Activated naive CD4-positive, alpha-beta T cell treated with anti-CD3 and anti-CD28 coated beads for 36 hours (primary cell): ENCODE measurements at regions not wholly inside any gene's neighbourhood (a gene's known extent, or its start where the extent isn't known, plus 50 kb on each side); places are given as distances from the start of the nearest gene placed in this dataset.

Source experiments
- CTCF ChIA-PET: fragments of 350-600 bp; sonication (Branson Sonifier 250); formaldehyde crosslinking; loops from one replicate; lab custom pipeline; 2021; ENCODE audit warnings: antibody characterized with exemption; lab: Charles Lee
- DNase-seq: peaks from one replicate; pipeline ENCODE4 v3.0.0-alpha.2; 2020
- H3K27ac Mint-ChIP-seq: one replicate; pipeline ENCODE4 v1.8.0; 2021; ENCODE audit warnings: mild to moderate bottlenecking, mixed read lengths
- H3K27me3 Mint-ChIP-seq: one replicate; pipeline ENCODE4 v1.8.0; 2021; ENCODE audit warnings: low read depth, mixed read lengths
- H3K36me3 Mint-ChIP-seq: one replicate; pipeline ENCODE4 v1.8.0; 2021; ENCODE audit warnings: low read depth, mixed read lengths
- H3K4me1 Mint-ChIP-seq: one replicate; pipeline ENCODE4 v1.8.0; 2021; ENCODE audit warnings: low read depth, mixed read lengths
- H3K4me3 Mint-ChIP-seq: one replicate; pipeline ENCODE4 v1.8.0; 2021; ENCODE audit warnings: mild to moderate bottlenecking, moderate library complexity, mixed read lengths
- H3K9me3 Mint-ChIP-seq: one replicate; pipeline ENCODE4 v1.8.0; 2021; ENCODE audit warnings: mixed read lengths
- intact Hi-C: fragments of 100-400 bp; cut with micrococcal nuclease; formaldehyde crosslinking; loops from one replicate; pipeline ENCODE4 v1.15.1; 2023

GRCh38 chr17:68777243-68777855 is 176.2 kb upstream of the FAM20A start:
- DNase-seq, result peak; percentile 49
- no peaks in the 10 kb centered on the region for H3K36me3 Mint-ChIP-seq
- H3K27ac Mint-ChIP-seq, result no peak overlapping the region
- H3K27me3 Mint-ChIP-seq, result peaks cover 5% of the 10 kb centered on the region
- CTCF ChIA-PET, result interaction anchor here (0.9 to 3.1 kb wide), 3 partner anchors 8 to 484 kb away, joined by 3 to 8 read pairs (median 3); no protein-coding TSS in a partner anchor
- no peak overlapping the region for H3K4me3 Mint-ChIP-seq
- no peaks in the 10 kb centered on the region for H3K4me1 Mint-ChIP-seq
- intact Hi-C loops, result loop anchor here (1.0 to 10.0 kb wide), 4 partner anchors 135 to 617 kb away; no protein-coding TSS in a partner anchor
- H3K9me3 Mint-ChIP-seq, result no peaks in the 10 kb centered on the region

GRCh38 chr17:68776451-68776850 is 175.3 kb upstream of the FAM20A start:
- Mint-ChIP-seq H3K36me3 (no peaks in the 10 kb centered on the region), H3K4me3 (no peak overlapping the region), H3K4me1 (peaks cover 2% of the 10 kb centered on the region), H3K27me3 (peaks cover under 1% of the 10 kb centered on the region), H3K9me3 (no peaks in the 10 kb centered on the region), H3K27ac (no peak overlapping the region)
- CTCF ChIA-PET, result interaction anchor here (0.6 to 3.1 kb wide), 7 partner anchors 8 to 558 kb away, joined by 3 to 8 read pairs (median 3); no protein-coding TSS in a partner anchor
- intact Hi-C loops, result loop anchor here (5.0 to 10.0 kb wide), 3 partner anchors 136 to 618 kb away; no protein-coding TSS in a partner anchor
- DNase-seq, result no peak

- DNase-seq, result no peak
- H3K36me3 Mint-ChIP-seq, result no peaks in the 10 kb centered on the region
- H3K27ac Mint-ChIP-seq, result no peak overlapping the region
- peaks cover 2% of the 10 kb centered on the region for H3K4me1 Mint-ChIP-seq
- H3K4me3 Mint-ChIP-seq, result no peak overlapping the region
- no peaks in the 10 kb centered on the region for H3K9me3 Mint-ChIP-seq
- CTCF ChIA-PET, result interaction anchor here (0.6 to 3.1 kb wide), 6 partner anchors 8 to 468 kb away, joined by 3 to 8 read pairs (median 4); no protein-coding TSS in a partner anchor
- intact Hi-C loops, result loop anchor here (5.0 to 10.0 kb wide), 3 partner anchors 136 to 619 kb away; no protein-coding TSS in a partner anchor
- H3K27me3 Mint-ChIP-seq, result no peaks in the 10 kb centered on the region
Observed at GRCh38 chr17:68775969-68776368, 174.8 kb upstream of the FAM20A start.

GRCh38 chr17:68775318-68775717 is 174.2 kb upstream of the FAM20A start:
- no peaks in the 10 kb centered on the region for H3K36me3 Mint-ChIP-seq
- peaks cover 2% of the 10 kb centered on the region for H3K4me1 Mint-ChIP-seq
- H3K27ac Mint-ChIP-seq, result no peak overlapping the region
- no peak overlapping the region for H3K4me3 Mint-ChIP-seq
- no peak for DNase-seq
- no peaks in the 10 kb centered on the region for H3K9me3 Mint-ChIP-seq
- intact Hi-C loops, result loop anchor here (5.0 to 10.0 kb wide), 3 partner anchors 137 to 619 kb away; no protein-coding TSS in a partner anchor
- CTCF ChIA-PET, result interaction anchor here (0.7 to 3.1 kb wide), 4 partner anchors 12 to 469 kb away, joined by 3 to 8 read pairs (median 4); no protein-coding TSS in a partner anchor
- no peaks in the 10 kb centered on the region for H3K27me3 Mint-ChIP-seq

GRCh38 chr17:68771867-68772515 is 170.8 kb upstream of the FAM20A start:
- Mint-ChIP-seq H3K4me3 (no peak overlapping the region), H3K36me3 (no peaks in the 10 kb centered on the region), H3K27ac (no peak overlapping the region), H3K9me3 (no peaks in the 10 kb centered on the region), H3K4me1 (peaks cover 2% of the 10 kb centered on the region), H3K27me3 (no peaks in the 10 kb centered on the region)
- CTCF ChIA-PET, result interaction anchor here (0.5 to 2.2 kb wide), 11 partner anchors 11 to 526 kb away, joined by 3 to 7 read pairs (median 3); no protein-coding TSS in a partner anchor
- no peak for DNase-seq
- intact Hi-C loops, result loop anchor here (1.0 to 10.0 kb wide), 3 partner anchors 463 to 623 kb away; no protein-coding TSS in a partner anchor

- Mint-ChIP-seq H3K9me3 (no peaks in the 10 kb centered on the region), H3K4me3 (no peak overlapping the region), H3K27ac (no peak overlapping the region), H3K36me3 (no peaks in the 10 kb centered on the region), H3K4me1 (peaks cover 2% of the 10 kb centered on the region), H3K27me3 (no peaks in the 10 kb centered on the region)
- DNase-seq, result no peak
- CTCF ChIA-PET, result no interaction called here
- intact Hi-C loops, result no loop called here
Observed at GRCh38 chr17:68768804-68769203, 167.6 kb upstream of the FAM20A start.

GRCh38 chr17:68766640-68767039 is 165.5 kb upstream of the FAM20A start:
- H3K27ac Mint-ChIP-seq, result no peak overlapping the region
- H3K27me3 Mint-ChIP-seq, result no peaks in the 10 kb centered on the region
- CTCF ChIA-PET, result no interaction called here
- intact Hi-C loops, result no loop called here
- no peak for DNase-seq
- no peaks in the 10 kb centered on the region for H3K36me3 Mint-ChIP-seq
- no peak overlapping the region for H3K4me3 Mint-ChIP-seq
- H3K9me3 Mint-ChIP-seq, result no peaks in the 10 kb centered on the region
- H3K4me1 Mint-ChIP-seq, result peaks cover 2% of the 10 kb centered on the region

GRCh38 chr17:68763562-68763961 is 162.4 kb upstream of the FAM20A start:
- CTCF ChIA-PET, result interaction anchor here (0.8 kb wide), 1 partner anchor 12 kb away, joined by 3 read pairs; no protein-coding TSS in a partner anchor
- peaks cover 11% of the 10 kb centered on the region for H3K4me1 Mint-ChIP-seq
- no peak for DNase-seq
- H3K9me3 Mint-ChIP-seq, result no peaks in the 10 kb centered on the region
- H3K27me3 Mint-ChIP-seq, result no peaks in the 10 kb centered on the region
- H3K36me3 Mint-ChIP-seq, result no peaks in the 10 kb centered on the region
- no peak overlapping the region for H3K27ac Mint-ChIP-seq
- no peak overlapping the region for H3K4me3 Mint-ChIP-seq
- intact Hi-C loops, result loop anchor here (5.0 kb wide), 1 partner anchor 501 kb away; no protein-coding TSS in a partner anchor

GRCh38 chr17:68762911-68763310 is 161.7 kb upstream of the FAM20A start:
- CTCF ChIA-PET, result interaction anchor here (0.8 kb wide), 1 partner anchor 13 kb away, joined by 3 read pairs; no protein-coding TSS in a partner anchor
- no peak overlapping the region for H3K4me3 Mint-ChIP-seq
- intact Hi-C loops, result loop anchor here (5.0 kb wide), 1 partner anchor 501 kb away; no protein-coding TSS in a partner anchor
- H3K27me3 Mint-ChIP-seq, result peaks cover under 1% of the 10 kb centered on the region
- H3K27ac Mint-ChIP-seq, result no peak overlapping the region
- H3K36me3 Mint-ChIP-seq, result no peaks in the 10 kb centered on the region
- no peak for DNase-seq
- peaks cover 11% of the 10 kb centered on the region for H3K4me1 Mint-ChIP-seq
- H3K9me3 Mint-ChIP-seq, result no peaks in the 10 kb centered on the region

GRCh38 chr17:68760141-68760475 is 158.9 kb upstream of the FAM20A start:
- CTCF ChIA-PET, result no interaction called here

GRCh38 chr17:68759343-68760140 is 158.4 kb upstream of the FAM20A start:
- peak overlapping the region; percentile 47 for H3K4me3 Mint-ChIP-seq
- intact Hi-C loops, result loop anchor here (1.0 to 10.0 kb wide), 5 partner anchors 147 to 585 kb away; no protein-coding TSS in a partner anchor
- H3K27me3 Mint-ChIP-seq, result peaks cover 2% of the 10 kb centered on the region
- H3K9me3 Mint-ChIP-seq, result peaks cover 1% of the 10 kb centered on the region
- no peaks in the 10 kb centered on the region for H3K36me3 Mint-ChIP-seq
- CTCF ChIA-PET, result no interaction called here
- DNase-seq, result peak; percentile 85
- peaks cover 11% of the 10 kb centered on the region for H3K4me1 Mint-ChIP-seq
- no peak overlapping the region for H3K27ac Mint-ChIP-seq

More at GRCh38 chr17:68760141-68760475, 158.9 kb upstream of the FAM20A start:
- no peaks in the 10 kb centered on the region for H3K36me3 Mint-ChIP-seq
- intact Hi-C loops, result loop anchor here (1.0 to 5.0 kb wide), 3 partner anchors 225 to 498 kb away; no protein-coding TSS in a partner anchor
- DNase-seq, result no peak
- H3K4me3 Mint-ChIP-seq, result no peak overlapping the region
- peaks cover 1% of the 10 kb centered on the region for H3K9me3 Mint-ChIP-seq
- H3K27me3 Mint-ChIP-seq, result peaks cover 2% of the 10 kb centered on the region
- H3K4me1 Mint-ChIP-seq, result peaks cover 11% of the 10 kb centered on the region
- H3K27ac Mint-ChIP-seq, result no peak overlapping the region
